Ishikawa (cell line): ENCODE measurements at regions not wholly inside any gene's neighbourhood (a gene's known extent, or its start where the extent isn't known, plus 50 kb on each side); places are given as distances from the start of the nearest gene placed in this dataset.
A peak's percentile ranks its signal among the peaks of the same experiment; 100 is the strongest.

Source experiments
- CEBPB ChIP-seq: IDR thresholded peaks from 2 replicates; pipeline ENCODE4 v1.6.1; 2012
- CREB1 ChIP-seq: IDR thresholded peaks from 2 replicates; pipeline ENCODE4 v1.6.1; 2012; ENCODE audit warnings: low read depth
- EGR1 ChIP-seq: IDR thresholded peaks from 2 replicates; pipeline ENCODE4 v1.6.1; 2012
- EP300 ChIP-seq: IDR thresholded peaks from 2 replicates; pipeline ENCODE4 v1.6.1; 2012; ENCODE audit warnings: borderline replicate concordance
- FOXM1 ChIP-seq: IDR thresholded peaks from 2 replicates; pipeline ENCODE4 v1.6.1; 2012; ENCODE audit warnings: low read depth, borderline replicate concordance
- MAX ChIP-seq: IDR thresholded peaks from 2 replicates; pipeline ENCODE4 v1.6.1; 2012
- NFIC ChIP-seq: IDR thresholded peaks from 2 replicates; pipeline ENCODE4 v1.6.1; 2012
- RAD21 ChIP-seq: IDR thresholded peaks from 2 replicates; pipeline ENCODE4 v1.6.1; 2012; ENCODE audit warnings: low read depth
- REST ChIP-seq: IDR thresholded peaks from 2 replicates; pipeline ENCODE4 v1.6.1; 2012; ENCODE audit warnings: low read depth, mild to moderate bottlenecking
- TAF1 ChIP-seq: IDR thresholded peaks from 2 replicates; pipeline ENCODE4 v1.6.1; 2012; ENCODE audit warnings: low read depth, mild to moderate bottlenecking
- TCF12 ChIP-seq: IDR thresholded peaks from 2 replicates; pipeline ENCODE4 v1.6.1; 2012; ENCODE audit warnings: low read depth
- TEAD4 ChIP-seq: IDR thresholded peaks from 2 replicates; pipeline ENCODE4 v1.6.1; 2012
- YY1 ChIP-seq: IDR thresholded peaks from 2 replicates; pipeline ENCODE4 v1.6.1; 2012; ENCODE audit warnings: low read depth
- ZBTB7A ChIP-seq: IDR thresholded peaks from 2 replicates; pipeline ENCODE4 v1.6.1; 2012; ENCODE audit warnings: low read depth
- TF ChIP-seq, protein P1 (sequence below): IDR thresholded peaks from 2 replicates; pipeline ENCODE4 v1.6.1; 2012

- TF ChIP-seq CREB1 (no peak), TAF1 (no peak)
- TF ChIP-seq, protein P1, sequence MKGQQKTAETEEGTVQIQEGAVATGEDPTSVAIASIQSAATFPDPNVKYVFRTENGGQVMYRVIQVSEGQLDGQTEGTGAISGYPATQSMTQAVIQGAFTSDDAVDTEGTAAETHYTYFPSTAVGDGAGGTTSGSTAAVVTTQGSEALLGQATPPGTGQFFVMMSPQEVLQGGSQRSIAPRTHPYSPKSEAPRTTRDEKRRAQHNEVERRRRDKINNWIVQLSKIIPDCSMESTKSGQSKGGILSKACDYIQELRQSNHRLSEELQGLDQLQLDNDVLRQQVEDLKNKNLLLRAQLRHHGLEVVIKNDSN: no peak
These were observed 163.4 kb upstream of the FBXL17 start for GRCh38 chr5:108545301-108545700.

- no peak for TF ChIP-seq RAD21
- TF ChIP-seq TEAD4: no peak
- TF ChIP-seq CREB1: no peak
- TF ChIP-seq MAX: no peak
- no peak for TF ChIP-seq TCF12
- TF ChIP-seq CEBPB: no peak
- TF ChIP-seq, protein P1: no peak
- TF ChIP-seq REST: no peak
- no peak for TF ChIP-seq FOXM1
- no peak for TF ChIP-seq YY1
- no peak for TF ChIP-seq ZBTB7A
- TF ChIP-seq EGR1: no peak
- TF ChIP-seq TAF1: no peak
- no peak for TF ChIP-seq EP300
These were observed 161.6 kb upstream of the FBXL17 start for GRCh38 chr5:108543486-108543885.

DNA sequence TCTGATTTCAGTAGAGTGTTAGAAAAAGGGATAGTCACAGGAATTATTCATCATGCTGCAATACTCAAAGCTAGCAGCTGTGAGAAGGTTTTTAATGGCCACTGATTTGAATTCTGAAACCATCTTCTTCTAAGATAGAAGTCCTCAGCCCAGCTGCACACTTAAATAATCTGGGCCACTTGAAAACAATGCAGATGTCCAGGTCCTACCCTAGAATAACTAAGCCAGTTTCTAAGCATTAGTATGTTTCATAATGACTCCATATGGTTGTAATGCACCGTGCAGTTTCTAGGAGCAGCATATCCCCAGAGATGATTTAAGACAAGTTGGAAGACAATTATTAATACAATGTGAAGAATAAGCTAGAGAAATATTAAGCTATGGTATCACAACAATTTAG lies 159.9 kb upstream of the FBXL17 start:
- TF ChIP-seq MAX (no peak), ZBTB7A (no peak), TEAD4 (no peak), EP300 (no peak), NFIC (no peak), CREB1 (no peak), TCF12 (no peak), REST (no peak), RAD21 (no peak), EGR1 (no peak)
- TF ChIP-seq, protein P1: no peak

GRCh38 chr5:108536321-108536720 lies 154.4 kb upstream of the FBXL17 start:
- no peak for TF ChIP-seq CEBPB
- no peak for TF ChIP-seq ZBTB7A
- no peak for TF ChIP-seq TEAD4
- TF ChIP-seq EP300: no peak
- TF ChIP-seq MAX: no peak
- TF ChIP-seq, protein P1: no peak
- TF ChIP-seq RAD21: no peak

DNA sequence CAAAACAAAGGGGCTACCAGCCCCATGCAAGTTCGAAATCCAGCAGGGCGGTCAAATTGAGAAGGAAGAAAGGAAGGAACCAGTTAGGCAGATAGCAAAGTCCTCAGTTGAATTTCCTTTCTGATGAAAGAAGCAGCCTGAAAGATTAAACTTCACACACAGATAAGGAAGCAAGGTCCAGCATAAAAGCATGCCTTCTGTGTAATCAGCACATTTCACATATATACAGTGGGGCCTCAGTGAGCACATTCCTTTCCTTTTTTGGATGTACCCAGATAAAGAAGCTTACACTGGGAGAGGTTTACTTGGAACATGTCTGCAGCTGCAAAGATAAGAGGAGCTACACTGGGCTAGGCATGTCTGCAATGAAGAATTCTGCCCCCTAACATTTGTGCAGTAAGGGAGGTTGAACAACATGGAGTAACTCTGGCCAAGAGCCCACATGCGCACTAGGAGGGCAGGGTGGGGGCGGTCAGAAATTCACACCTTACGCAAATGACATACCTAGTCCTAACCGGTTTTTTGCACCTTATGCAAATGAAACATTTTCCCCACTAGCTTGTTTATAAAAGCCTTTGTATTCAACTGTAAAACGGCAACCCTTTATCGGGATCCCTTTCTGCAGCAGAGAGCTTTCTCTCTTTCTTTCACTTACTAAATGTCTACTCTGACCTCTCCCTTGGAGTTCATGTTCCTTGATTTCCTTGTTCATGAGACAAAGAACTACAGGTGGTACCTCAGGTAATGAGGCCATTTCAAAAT lies 149.7 kb upstream of the FBXL17 start:
- TF ChIP-seq TAF1 (no peak), MAX (0 out of 2 replicates have a peak, but pooled peaks have one; percentile 37), RAD21 (no peak), EP300 (no peak), FOXM1 (no peak), TEAD4 (no peak)
- TF ChIP-seq, protein P1: no peak
